ENCODE measurements at regions not wholly inside any gene's neighbourhood (a gene's known extent, or its start where the extent isn't known, plus 50 kb on each side); places are given as distances from the start of the nearest gene placed in this dataset.
A peak's percentile ranks its signal among the peaks of the same experiment; 100 is the strongest.

DNA sequence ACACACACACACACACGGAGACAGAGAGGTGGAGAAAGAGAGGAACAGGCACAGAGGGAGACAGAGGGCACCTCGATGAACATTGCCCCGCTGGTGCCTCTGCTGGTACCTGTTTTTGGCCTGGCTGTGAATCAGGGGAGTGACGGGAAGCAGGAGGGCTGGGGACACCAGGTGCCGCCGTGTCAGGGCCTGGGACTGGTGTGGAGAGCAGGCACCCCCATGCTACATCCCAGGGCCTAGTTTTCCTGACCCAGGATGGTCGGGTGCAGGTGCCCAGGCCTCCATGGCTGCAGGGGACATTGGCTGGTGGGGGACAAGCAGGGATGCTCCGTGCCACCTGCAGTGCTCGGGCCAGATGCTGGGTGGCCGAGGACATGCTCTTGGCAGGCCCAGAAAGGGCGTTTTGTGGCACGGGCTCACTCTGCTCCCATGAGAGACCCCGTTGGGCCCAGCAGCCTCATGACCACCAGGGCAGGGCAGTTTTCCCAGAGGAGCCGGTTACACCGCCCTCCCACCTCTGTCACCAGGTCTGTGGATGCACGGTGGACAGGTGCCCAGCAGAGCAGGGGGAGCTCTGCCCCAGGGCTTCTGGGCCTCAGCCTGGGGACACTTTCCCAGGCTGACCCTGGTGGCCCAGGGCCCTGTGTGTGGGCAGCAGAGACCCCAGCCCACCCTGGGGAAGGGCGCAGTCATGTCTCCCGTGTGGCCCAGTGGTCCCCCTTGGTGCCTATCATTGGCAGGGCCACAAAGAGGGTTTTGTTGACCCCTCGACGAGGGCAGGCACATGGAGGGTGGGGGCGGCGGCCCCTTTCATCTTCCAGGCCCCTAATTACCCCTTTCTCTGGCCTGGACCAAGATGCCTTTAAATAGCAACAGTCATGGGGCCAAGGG, 207.5 kb upstream of the RTL1 start:
- H3K27me3 ChIP-seq (ENCODE audit: control insufficient read depth in 1 of 2, insufficient read depth in 2 of 2, low read length in 2 of 2) = no peaks in the 10 kb centered on the region
- H3K9me3 ChIP-seq (ENCODE audit: control insufficient read depth in 1 of 2, insufficient read depth in 1 of 2, low read length in 2 of 2) = no peaks in the 10 kb centered on the region
- no peak overlapping the region for H3K27ac ChIP-seq (ENCODE audit: low read depth in 1 of 2, low read length in 2 of 2)
- H3K36me3 ChIP-seq (ENCODE audit: insufficient read depth, low read length) = no peaks in the 10 kb centered on the region
- Mint-ChIP-seq H3K4me3 (no peak overlapping the region), H3K9me3 (no peaks in the 10 kb centered on the region), H3K27me3 (no peaks in the 10 kb centered on the region), H3K4me1 (ENCODE audit: low read depth) (no peaks in the 10 kb centered on the region), H3K36me3 (ENCODE audit: low read depth) (no peaks in the 10 kb centered on the region), H3K27ac (no peak overlapping the region)
- ChIA-PET POLR2A (no interaction called here), CTCF (no interaction called here)
- no peak overlapping the region for H3K4me3 ChIP-seq (ENCODE audit: low read length)
- ATAC-seq (ENCODE audit: poor library complexity) = no peak
- TF ChIP-seq, protein P1, sequence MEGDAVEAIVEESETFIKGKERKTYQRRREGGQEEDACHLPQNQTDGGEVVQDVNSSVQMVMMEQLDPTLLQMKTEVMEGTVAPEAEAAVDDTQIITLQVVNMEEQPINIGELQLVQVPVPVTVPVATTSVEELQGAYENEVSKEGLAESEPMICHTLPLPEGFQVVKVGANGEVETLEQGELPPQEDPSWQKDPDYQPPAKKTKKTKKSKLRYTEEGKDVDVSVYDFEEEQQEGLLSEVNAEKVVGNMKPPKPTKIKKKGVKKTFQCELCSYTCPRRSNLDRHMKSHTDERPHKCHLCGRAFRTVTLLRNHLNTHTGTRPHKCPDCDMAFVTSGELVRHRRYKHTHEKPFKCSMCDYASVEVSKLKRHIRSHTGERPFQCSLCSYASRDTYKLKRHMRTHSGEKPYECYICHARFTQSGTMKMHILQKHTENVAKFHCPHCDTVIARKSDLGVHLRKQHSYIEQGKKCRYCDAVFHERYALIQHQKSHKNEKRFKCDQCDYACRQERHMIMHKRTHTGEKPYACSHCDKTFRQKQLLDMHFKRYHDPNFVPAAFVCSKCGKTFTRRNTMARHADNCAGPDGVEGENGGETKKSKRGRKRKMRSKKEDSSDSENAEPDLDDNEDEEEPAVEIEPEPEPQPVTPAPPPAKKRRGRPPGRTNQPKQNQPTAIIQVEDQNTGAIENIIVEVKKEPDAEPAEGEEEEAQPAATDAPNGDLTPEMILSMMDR (IDR thresholded peaks at IDR 0.05) = no peak
- intact Hi-C loops (cut with DNase I, micrococcal nuclease) = no loop called here
- peak in 1 of 14 experiments; percentile 8 for DNase-seq
- H3K4me1 ChIP-seq (ENCODE audit: insufficient read depth, low read length) = no peaks in the 10 kb centered on the region

DNA sequence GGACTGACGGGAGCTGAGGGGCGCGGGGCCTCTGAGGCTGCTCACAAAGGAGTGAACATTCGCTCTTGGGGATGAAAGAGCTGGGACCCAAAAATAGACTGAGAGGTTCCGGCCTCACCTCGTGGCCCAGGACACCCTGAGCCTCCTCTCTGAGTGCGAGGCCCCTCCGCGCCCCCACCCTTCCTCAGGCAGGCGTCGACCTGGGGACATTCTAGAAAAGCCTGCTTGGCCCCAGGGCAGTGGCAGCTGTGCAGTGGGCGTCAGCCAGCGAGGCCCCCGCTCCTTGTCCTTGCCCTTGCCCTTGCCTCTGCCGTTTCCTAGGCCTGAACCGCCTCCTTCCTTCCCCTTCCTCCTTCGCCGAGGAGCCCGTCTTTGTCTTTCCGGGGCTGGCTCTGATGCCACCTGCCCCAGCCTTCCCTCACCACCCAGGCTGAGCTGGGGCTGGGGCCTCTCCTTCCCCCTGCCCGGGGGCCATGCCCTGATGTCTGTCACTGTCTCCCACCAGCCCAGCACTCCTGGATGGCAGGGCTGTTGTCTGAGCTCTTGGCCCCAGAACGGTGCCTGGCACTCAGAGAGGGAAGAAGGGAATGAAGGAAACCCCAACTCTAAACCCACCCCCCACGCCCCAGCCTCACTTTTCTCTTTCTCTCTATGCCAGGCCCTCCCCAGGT, 208.2 kb upstream of the RTL1 start:
- DNase-seq (peak in 2 of 14 experiments; percentile 4 to 25), ATAC-seq (ENCODE audit: poor library complexity) (no peak)
- Mint-ChIP-seq H3K36me3 (ENCODE audit: low read depth) (no peaks in the 10 kb centered on the region), H3K27me3 (no peaks in the 10 kb centered on the region), H3K9me3 (no peaks in the 10 kb centered on the region), H3K4me3 (no peak overlapping the region), H3K27ac (no peak overlapping the region), H3K4me1 (ENCODE audit: low read depth) (no peaks in the 10 kb centered on the region)
- POLR2A ChIA-PET = no interaction called here
- Histone ChIP-seq H3K27me3 (ENCODE audit: control insufficient read depth in 1 of 2, insufficient read depth in 2 of 2, low read length in 2 of 2) (no peaks in the 10 kb centered on the region), H3K27ac (ENCODE audit: low read depth in 1 of 2, low read length in 2 of 2) (no peak overlapping the region), H3K4me1 (ENCODE audit: insufficient read depth, low read length) (no peaks in the 10 kb centered on the region), H3K9me3 (ENCODE audit: control insufficient read depth in 1 of 2, insufficient read depth in 1 of 2, low read length in 2 of 2) (no peaks in the 10 kb centered on the region), H3K4me3 (ENCODE audit: low read length) (no peak overlapping the region), H3K36me3 (ENCODE audit: insufficient read depth, low read length) (no peaks in the 10 kb centered on the region)
- intact Hi-C loops (cut with DNase I, micrococcal nuclease) = no loop called here
- CTCF ChIA-PET = no interaction called here
- TF ChIP-seq, protein P1 (IDR thresholded peaks at IDR 0.05) = no peak

DNA sequence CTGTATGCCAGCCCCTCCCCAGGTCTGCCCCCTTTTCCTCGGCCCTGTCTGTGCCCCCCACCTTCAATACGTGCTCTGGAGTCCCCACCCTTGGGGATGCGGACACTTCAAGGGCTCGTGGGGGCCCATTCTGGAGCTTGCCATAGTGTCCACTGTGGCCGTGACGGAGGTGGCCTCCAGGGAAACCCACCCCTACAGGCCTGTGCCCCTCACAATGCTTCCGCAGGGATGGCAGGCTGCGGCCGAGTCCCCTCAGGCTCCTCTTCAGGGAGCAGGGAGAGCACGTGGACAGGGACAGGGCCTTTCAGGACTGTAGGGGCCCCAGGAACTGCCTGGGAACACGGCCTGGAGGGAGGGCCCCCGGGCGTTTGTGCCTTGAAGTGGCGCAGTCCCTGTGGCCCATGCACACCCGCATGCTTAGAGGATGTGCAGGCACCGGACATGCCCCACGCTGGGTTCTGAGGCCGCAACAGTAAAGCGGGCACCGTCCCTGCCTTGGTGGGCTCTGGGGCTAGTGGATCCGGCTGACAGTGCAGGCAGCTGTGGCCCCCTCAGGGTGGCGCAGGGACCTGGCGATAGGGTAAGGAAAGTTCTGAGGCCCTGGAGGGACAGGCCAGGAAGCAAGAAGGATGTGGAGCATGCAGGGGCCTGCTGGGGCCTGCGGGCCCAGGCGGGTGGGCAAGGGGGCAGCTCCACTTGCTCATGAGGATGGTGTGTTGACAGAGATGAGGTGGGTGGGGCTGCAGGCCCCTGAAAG, 209.0 kb upstream of the RTL1 start:
- H3K27ac ChIP-seq (ENCODE audit: low read depth in 1 of 2, low read length in 2 of 2) = no peak overlapping the region
- CTCF ChIA-PET = no interaction called here
- POLR2A ChIA-PET = no interaction called here
- Mint-ChIP-seq H3K27ac (no peak overlapping the region), H3K9me3 (no peaks in the 10 kb centered on the region), H3K4me1 (ENCODE audit: low read depth) (no peaks in the 10 kb centered on the region), H3K4me3 (no peak overlapping the region), H3K36me3 (ENCODE audit: low read depth) (no peaks in the 10 kb centered on the region), H3K27me3 (no peaks in the 10 kb centered on the region)
- DNase-seq = peak in 2 of 14 experiments; percentile 5 to 14
- TF ChIP-seq, protein P1 (IDR thresholded peaks at IDR 0.05) = no peak
- H3K4me3 ChIP-seq (ENCODE audit: low read length) = no peak overlapping the region
- H3K9me3 ChIP-seq (ENCODE audit: control insufficient read depth in 1 of 2, insufficient read depth in 1 of 2, low read length in 2 of 2) = no peaks in the 10 kb centered on the region
- no peak for ATAC-seq (ENCODE audit: poor library complexity)
- intact Hi-C loops (cut with DNase I, micrococcal nuclease) = no loop called here
- H3K27me3 ChIP-seq (ENCODE audit: control insufficient read depth in 1 of 2, insufficient read depth in 2 of 2, low read length in 2 of 2) = no peaks in the 10 kb centered on the region
- H3K36me3 ChIP-seq (ENCODE audit: insufficient read depth, low read length) = no peaks in the 10 kb centered on the region
- no peaks in the 10 kb centered on the region for H3K4me1 ChIP-seq (ENCODE audit: insufficient read depth, low read length)

Data from CD4-positive, alpha-beta T cell (primary cell).